Upper lobe of right lung (tissue), 1 donor: ENCODE measurements at regions not wholly inside any gene's neighbourhood (a gene's known extent, or its start where the extent isn't known, plus 50 kb on each side); places are given as distances from the start of the nearest gene placed in this dataset.

Source experiments
- ATAC-seq: fragments of 200-7000 bp; cut with Tn5 transposase; one replicate; pipeline ENCODE4 v1.9.1; 2020; ENCODE audit warnings: mild to moderate bottlenecking, moderate library complexity
- DNase-seq: peaks from one replicate; pipeline ENCODE4 v3.0.0-alpha.2; 2020
- H3K27ac ChIP-seq: fragments of 200-600 bp; one replicate; pipeline ENCODE4 v1.8.0; 2022
- H3K27me3 ChIP-seq: fragments of 200-600 bp; one replicate; pipeline ENCODE4 v1.8.0; 2022; ENCODE audit warnings: mild to moderate bottlenecking
- H3K36me3 ChIP-seq: fragments of 200-600 bp; one replicate; pipeline ENCODE4 v1.8.0; 2022
- H3K4me1 ChIP-seq: fragments of 200-600 bp; one replicate; pipeline ENCODE4 v1.8.0; 2022
- H3K4me3 ChIP-seq: fragments of 200-600 bp; one replicate; pipeline ENCODE4 v1.8.0; 2022; ENCODE audit warnings: mild to moderate bottlenecking
- H3K9me3 ChIP-seq: fragments of 200-600 bp; one replicate; pipeline ENCODE4 v1.8.0; 2022
- CTCF ChIP-seq: fragments of 200-600 bp; IDR thresholded peaks from one replicate; pipeline ENCODE4 v1.8.0; 2022; ENCODE audit warnings: antibody characterized with exemption
- intact Hi-C: fragments of 100-400 bp; cut with DNase I; formaldehyde crosslinking; loops from one replicate; pipeline ENCODE4 v1.11.0; 2022
- donor health status: DM: no; HTN: yes; CAD: no; lungs with severe emphysema.

DNA sequence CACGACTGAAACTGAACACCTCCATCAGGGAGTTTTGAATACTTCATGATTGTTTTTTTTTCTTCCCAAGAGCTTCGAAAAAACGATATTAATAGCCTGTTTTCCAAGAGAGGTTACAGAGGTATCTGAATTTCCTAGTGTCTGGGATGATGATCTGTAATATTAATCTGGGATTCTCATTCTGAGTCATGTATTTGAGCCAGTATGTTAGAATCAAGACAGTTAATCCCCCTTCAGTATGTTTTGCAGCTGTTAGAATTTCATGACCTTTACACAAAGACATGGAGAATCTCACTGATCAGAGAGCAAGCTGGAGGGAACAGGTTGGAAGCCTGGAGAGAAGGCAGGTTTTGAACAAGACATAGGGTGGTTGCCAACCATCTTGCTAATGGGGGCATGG, 234.5 kb upstream of the GAP43 start:
- Histone ChIP-seq H3K27me3 (no peaks in the 10 kb centered on the region), H3K27ac (no peak overlapping the region), H3K9me3 (no peaks in the 10 kb centered on the region), H3K4me1 (no peaks in the 10 kb centered on the region), H3K4me3 (no peak overlapping the region), H3K36me3 (no peaks in the 10 kb centered on the region)
- intact Hi-C loops, result no loop called here
- no peak for TF ChIP-seq CTCF
- ATAC-seq (no peak), DNase-seq (no peak)

- Histone ChIP-seq H3K9me3 (no peaks in the 10 kb centered on the region), H3K27me3 (no peaks in the 10 kb centered on the region), H3K27ac (no peak overlapping the region), H3K4me3 (no peak overlapping the region), H3K4me1 (no peaks in the 10 kb centered on the region), H3K36me3 (no peaks in the 10 kb centered on the region)
- no peak for TF ChIP-seq CTCF
- intact Hi-C loops, result no loop called here
- no peak for DNase-seq
- no peak for ATAC-seq
Observed at GRCh38 chr3:115396801-115397200, 226.5 kb upstream of the GAP43 start.

- Histone ChIP-seq H3K27ac (no peak overlapping the region), H3K9me3 (no peaks in the 10 kb centered on the region), H3K4me3 (no peak overlapping the region), H3K36me3 (no peaks in the 10 kb centered on the region), H3K27me3 (no peaks in the 10 kb centered on the region), H3K4me1 (no peaks in the 10 kb centered on the region)
- ATAC-seq (no peak), DNase-seq (no peak)
- intact Hi-C loops, result no loop called here
- TF ChIP-seq CTCF, result no peak
Observed at GRCh38 chr3:115397433-115397832, 225.9 kb upstream of the GAP43 start.

- intact Hi-C loops, result no loop called here
- H3K27me3 ChIP-seq, result no peaks in the 10 kb centered on the region
- no peak overlapping the region for H3K4me3 ChIP-seq
- no peaks in the 10 kb centered on the region for H3K9me3 ChIP-seq
- no peaks in the 10 kb centered on the region for H3K4me1 ChIP-seq
- ATAC-seq (no peak), DNase-seq (no peak)
- no peak for TF ChIP-seq CTCF
- H3K27ac ChIP-seq, result no peak overlapping the region
- no peaks in the 10 kb centered on the region for H3K36me3 ChIP-seq
Observed at GRCh38 chr3:115398506-115398905, 224.8 kb upstream of the GAP43 start.

DNA sequence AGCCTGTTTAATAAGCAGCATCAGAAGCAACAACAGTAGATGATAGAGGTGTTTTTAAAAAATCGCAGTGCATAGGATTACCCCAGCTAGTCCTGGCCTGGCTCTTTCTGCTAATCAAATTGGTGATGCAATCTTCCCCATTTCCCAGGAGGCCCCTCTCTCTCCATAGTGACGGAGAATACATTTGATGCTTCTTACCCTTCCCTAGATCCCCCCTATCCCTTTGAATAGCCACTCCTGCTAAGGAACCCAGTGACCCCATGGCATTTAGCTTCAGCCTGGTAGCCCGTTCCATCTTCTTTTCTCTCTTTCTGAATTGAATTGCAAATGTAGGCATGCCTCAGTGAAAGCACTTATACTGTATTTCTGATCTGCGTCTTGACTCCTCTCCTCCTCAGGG, 223.6 kb upstream of the GAP43 start:
- no peak for TF ChIP-seq CTCF
- no peaks in the 10 kb centered on the region for H3K27me3 ChIP-seq
- intact Hi-C loops, result no loop called here
- no peaks in the 10 kb centered on the region for H3K4me1 ChIP-seq
- H3K27ac ChIP-seq, result no peak overlapping the region
- H3K4me3 ChIP-seq, result no peak overlapping the region
- no peak for ATAC-seq
- no peaks in the 10 kb centered on the region for H3K36me3 ChIP-seq
- no peaks in the 10 kb centered on the region for H3K9me3 ChIP-seq
- DNase-seq, result no peak

- intact Hi-C loops, result no loop called here
- H3K4me1 ChIP-seq, result no peaks in the 10 kb centered on the region
- no peak overlapping the region for H3K27ac ChIP-seq
- no peak for TF ChIP-seq CTCF
- H3K27me3 ChIP-seq, result no peaks in the 10 kb centered on the region
- no peak overlapping the region for H3K4me3 ChIP-seq
- ATAC-seq (no peak), DNase-seq (no peak)
- H3K36me3 ChIP-seq, result no peaks in the 10 kb centered on the region
- H3K9me3 ChIP-seq, result no peaks in the 10 kb centered on the region
Observed at GRCh38 chr3:115401298-115401697, 222.0 kb upstream of the GAP43 start.
